ENCODE measurements at regions not wholly inside any gene's neighbourhood (a gene's known extent, or its start where the extent isn't known, plus 50 kb on each side); places are given as distances from the start of the nearest gene placed in this dataset.
"Not testable (repeated sequence)": the region's sequence is repeated elsewhere in the genome, so short reads cannot be mapped to it uniquely, and the experiment has no call there.

DNA sequence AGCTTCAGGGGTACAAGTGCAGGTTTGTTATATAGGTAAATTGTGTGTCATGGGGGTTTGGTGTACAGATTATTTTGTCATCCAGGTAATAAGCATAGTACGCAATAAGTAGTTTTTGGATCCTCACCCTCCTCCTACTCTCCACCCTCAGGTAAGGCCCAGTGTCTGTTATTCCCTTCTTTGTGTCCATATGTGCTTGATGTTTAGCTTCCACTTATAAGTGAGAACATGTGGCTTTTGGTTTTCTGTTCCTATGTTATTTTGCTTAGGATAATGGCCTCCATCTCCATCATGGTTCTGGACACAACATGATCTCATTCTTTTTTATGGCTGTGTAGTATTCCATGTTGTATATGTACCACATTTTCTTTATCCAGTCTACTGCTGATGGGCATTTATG lies 298.4 kb downstream of the LIG4 start:
- DNase-seq (ENCODE audit: low spot score), result not testable (repeated sequence)

DNA sequence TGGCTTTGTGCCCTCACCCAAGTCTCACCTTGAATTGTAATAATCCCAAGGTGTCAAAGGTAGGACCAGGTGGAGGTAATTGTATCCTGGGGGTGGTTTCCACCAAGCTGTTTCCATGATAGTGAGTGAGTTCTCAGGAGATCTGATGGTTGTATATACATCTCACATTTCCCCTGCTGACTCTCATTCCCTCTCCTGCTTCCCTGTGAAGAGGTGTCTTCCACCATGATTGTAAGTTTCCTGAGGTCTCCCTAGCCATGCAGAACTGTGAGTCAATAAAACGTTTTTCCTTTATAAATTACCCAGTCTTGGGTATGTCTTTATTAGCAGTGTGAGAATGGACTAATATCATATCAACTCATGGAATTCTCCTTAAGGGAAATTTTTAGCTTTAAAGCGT lies 302.6 kb downstream of the LIG4 start:
- no peak for DNase-seq (ENCODE audit: low spot score)

DNA sequence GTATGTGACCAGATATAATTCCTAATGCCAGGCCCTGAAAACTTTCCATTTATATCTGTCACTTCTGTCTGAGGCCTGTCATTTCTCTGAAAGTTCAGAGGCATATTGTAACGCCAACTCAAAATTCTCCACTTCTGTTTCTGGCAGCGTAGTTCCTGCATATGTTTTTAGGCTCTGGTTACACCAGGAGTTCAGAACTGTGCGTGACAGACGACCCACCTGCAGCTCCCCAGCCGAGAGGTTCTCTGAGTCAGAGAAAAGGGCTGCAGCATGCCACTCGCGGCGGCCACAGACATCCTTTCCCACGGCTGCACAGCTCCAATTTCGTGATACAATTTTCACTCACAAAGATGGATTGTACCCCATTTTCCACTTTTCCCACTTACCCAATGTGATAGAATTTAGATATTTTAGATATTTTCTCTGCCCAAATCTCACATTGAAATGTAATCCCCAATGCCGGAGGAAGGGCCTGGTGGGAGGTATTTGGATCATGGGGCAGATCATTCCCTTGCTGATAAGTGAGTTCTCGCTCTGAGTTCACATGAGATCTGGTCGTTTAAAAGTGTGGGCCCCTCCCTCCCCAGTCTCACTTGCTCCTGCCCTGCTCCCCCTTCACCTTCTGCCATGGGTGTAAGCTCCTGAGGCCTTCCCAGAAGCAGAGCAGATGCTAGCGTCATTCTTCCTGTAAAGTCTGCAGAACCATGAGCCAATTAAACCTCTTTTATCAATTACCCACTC lies 308.1 kb downstream of the LIG4 start:
- no peak for DNase-seq (ENCODE audit: low spot score)

DNA sequence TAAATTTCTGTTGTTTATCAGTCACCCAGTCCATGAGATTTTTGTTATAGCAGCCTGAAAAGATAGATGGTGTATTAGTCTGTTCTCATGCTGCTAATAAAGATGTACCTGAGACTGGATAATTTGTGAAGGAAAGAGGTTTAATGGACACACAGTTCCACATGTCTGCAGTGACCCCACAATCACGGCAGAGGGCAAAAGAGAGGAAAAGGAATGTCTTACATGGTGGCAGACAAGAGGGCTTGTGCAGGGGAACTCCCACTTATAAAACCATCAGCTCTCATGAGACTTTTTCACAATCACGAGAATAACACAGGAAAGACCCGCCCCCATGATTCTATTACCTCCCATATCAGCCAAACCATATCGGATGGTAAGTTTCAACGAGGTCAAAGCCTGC lies 309.2 kb downstream of the LIG4 start:
- no peak for DNase-seq (ENCODE audit: low spot score)

DNA sequence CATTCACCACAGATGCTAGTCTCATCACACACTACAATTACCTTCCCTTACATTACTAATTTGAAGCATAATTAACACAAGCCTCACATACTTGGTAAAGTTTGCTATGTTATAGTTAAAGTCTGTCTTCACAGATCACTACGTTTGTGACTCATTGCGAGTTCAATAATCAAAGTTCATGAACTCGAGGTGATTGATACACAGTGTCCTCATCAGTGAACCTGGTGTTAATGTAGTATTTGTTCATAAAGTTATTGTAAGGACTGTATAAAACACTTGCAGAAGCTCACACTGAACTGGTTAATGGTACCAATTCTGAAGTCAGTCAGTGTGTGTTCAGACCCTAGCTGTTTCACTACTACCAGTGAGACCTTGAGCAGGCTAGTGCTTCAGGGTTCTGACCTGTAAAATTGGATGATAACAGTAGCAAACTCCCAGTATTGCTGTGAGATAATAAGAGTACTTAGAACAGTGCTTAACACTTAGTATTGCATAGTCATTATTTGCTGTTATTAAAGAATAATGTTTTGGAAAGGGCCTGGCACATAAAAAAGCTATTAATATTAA lies 313.3 kb downstream of the LIG4 start:
- no peak for DNase-seq (ENCODE audit: low spot score)

DNA sequence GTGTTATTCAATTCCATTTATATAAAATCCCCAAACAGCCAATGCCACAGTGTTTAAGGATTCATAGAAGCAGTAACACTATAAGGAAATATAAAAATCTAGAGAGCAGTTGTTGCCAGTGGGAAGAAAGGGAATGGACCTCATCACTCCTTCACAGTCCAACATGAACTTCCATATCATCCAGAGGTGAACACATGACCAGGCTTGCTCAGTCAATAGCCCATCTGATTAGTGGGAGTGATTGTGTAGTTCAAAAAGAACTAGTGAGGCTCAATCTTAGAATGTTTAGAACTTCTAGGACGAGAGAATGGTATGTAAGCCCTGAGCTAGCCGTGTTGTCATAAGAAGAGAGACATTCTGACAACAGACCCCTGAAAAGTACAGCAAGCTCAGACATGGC lies 314.1 kb downstream of the LIG4 start:
- DNase-seq (ENCODE audit: low spot score), result no peak

DNA sequence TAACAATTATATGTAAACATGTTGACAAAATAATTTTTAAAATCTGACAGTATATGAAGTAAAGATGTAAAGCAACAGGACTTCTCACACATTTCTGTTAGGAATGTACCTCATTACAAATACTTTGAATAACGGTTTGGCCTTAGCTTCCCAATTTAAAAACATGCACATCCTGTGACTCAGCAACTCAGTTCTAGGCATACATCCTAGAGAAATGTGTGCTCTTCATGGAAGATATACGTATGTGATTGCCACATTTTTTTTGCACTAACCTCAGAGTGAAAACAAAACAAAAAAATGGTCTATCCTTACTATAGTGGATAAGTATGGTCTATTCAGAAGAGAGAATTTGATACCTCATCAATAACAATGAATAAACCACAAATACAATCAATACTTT lies 314.6 kb downstream of the LIG4 start:
- no peak for DNase-seq (ENCODE audit: low spot score)

DNA sequence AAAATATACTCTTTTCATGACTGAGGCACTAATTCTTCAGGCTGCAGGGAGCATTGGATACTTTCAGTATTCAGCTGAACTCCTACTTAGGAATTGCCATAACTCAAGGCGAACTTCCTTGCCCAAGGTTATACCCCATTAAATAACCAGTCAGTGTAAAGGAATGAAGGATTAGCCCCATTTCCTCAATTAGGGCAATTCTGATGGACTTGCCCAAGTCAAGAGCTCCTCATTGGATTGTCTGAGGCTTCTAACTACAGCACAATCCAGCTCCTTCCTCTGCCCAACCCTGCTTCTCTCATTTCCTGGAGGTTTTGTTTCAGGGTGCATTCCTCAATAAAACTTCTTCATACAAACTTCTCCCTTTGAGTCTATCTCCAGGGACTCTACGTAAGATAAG lies 329.2 kb downstream of the LIG4 start:
- DNase-seq (ENCODE audit: low spot score), result no peak

DNA sequence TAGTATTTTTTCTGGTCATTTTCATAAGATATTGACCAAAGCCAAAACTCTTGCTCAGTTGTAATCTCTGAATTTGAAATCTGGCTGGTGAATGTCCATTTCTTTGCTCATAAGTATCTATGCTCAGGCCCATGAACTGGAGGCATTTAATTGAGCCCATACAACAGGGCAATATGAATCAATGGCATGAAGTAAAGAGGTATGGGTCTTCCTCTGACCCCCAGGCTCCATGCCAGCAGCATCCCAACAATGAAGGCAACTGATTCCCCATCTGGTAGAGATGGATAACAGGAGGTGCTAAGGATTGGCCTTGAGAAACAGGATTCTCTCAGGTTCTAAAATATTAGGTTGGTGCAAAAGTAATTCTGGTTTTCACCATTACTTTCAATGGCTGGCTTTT lies 330.8 kb downstream of the LIG4 start:
- no peak for DNase-seq (ENCODE audit: low spot score)

DNA sequence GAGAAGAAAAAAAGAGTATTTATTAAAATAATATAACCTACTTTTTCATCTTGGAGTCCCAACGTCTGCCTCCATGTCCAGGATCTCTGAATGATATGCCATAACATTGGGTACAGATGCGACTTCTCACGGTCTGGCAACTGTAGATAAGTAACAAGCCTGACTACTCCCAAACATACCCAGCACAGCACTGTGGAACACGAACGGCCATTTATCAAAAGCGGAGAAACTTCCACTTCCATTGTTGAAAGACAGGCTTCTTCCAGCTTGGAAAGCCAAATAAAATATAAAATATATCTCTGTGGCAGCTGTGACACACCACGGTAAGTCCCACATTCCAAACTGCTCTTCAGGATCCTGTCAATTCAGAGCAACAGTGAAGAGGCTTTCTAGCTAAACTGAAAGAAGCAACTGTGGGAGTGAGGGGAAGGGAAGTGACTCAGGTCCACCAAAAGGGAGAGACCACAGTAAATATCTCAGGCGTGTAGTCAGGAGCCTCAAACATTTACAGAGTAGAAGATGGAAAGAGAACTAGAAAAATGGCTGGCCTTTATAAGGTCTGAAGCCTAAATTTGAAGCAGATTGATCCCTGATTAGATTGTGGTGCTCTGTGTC lies 331.7 kb downstream of the LIG4 start:
- no peak for DNase-seq (ENCODE audit: low spot score)

DNA sequence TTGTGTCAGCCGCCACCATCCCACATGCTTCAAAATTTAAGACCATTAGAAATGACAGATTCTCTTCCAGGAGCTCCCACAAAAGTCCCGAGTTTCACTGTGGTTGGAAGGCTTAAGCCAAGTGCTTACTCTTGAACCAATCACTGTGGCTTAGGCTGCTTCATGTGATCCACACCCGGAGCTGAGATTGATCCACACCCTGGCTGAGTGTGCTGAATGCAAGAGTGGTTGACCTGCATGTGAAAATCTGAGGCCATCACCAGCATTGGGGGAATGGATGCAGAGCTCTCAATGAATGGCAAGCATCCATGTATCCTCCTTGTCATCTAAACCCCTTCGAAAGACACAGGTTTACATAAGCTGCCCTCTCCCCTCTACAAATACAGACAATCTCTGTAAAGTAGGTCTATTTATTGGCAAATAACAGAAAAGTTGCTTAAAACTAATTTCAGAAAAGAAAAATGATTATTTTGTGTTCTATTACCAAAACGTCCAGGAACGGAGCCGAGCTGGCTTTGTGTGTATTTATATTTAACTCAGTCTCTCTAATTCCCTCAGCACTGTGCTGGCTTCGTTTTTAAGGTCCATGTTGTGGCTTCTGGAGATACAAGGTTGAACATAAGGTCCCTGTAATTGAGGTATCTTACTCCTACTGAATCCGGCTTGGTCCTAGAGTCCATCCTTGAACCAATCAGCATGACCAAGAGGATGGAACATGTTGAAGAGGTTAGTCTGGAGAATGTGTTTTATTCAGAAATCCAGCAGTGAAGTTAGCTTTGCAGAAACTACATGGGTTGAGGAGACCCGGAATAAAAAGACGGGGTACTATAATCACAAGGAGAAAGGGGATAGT lies 332.4 kb downstream of the LIG4 start:
- DNase-seq (ENCODE audit: low spot score), result no peak

DNA sequence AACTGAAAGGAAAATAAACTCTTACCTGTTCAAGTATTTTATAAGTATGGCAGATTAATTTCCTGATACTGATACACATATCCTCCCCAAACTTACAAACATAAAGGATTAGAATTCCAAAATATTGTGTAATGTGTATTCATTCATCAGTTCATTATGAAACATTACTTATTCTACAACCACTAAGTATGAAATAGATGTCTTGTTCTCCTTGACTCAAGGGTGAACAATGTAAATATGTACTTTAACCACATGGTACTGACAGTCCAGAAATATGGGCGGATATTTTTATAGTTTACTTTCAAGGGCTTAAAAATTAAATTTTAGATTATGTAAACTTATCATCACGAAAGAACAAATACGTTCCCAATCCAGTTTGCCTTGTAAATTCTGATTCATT lies 334.0 kb downstream of the LIG4 start:
- no peak for DNase-seq (ENCODE audit: low spot score)

DNA sequence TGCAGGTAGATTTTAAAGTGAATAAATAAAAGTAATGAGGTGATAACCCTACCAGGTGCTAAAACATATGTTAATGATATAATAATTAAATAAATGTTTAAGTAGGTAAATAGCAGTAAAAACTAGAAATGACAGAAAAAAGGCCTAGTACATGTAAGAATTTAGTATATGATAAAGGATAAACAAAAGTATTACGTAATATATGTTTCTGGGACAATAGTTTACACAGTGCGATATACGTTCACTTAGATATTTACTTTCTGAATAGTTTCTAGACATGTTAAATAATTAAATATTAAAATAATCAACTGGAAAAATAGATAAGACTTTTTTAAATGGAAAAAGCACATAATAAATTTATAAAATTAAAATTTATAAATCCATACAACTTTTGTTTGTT lies 340.9 kb downstream of the LIG4 start:
- DNase-seq (ENCODE audit: low spot score), result no peak

DNA sequence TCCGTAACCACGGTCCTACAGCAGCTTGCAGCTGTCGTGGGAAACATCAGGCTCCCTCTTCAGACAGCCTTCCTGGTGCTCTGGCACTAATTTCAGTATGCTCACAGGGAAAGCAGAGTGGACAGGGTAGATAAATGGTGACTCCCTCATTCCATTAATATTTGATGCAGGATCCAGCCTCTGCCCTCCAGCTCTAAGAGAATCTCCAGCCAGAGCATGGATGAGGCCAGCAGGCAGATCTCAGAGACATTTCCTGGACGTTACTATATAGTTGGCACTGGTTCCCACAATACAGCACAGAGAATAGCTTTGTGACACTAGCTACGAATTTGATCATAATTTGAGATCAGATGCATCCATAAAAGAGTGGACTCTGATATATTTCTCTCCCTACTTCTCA lies 341.4 kb downstream of the LIG4 start:
- DNase-seq (ENCODE audit: low spot score), result no peak

DNA sequence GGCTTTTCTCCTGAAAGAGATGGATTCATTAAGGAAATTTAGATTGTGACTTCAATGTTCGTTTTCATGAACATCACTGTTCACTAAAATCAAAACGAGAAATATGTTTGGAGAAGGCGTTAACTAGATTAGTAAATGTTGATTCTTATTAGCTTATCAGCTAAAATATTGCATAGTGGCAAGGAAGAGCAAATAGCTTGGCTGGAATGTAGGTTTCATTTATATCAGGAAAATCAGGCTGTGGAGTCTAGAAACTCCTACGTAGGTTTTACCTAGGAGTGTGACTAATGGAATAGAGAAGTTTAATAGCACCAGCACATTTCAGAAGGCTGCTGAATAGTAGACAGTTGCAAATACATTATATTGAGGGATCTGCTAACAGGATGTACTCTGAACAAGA lies 344.9 kb downstream of the LIG4 start:
- DNase-seq (ENCODE audit: low spot score), result no peak

DNA sequence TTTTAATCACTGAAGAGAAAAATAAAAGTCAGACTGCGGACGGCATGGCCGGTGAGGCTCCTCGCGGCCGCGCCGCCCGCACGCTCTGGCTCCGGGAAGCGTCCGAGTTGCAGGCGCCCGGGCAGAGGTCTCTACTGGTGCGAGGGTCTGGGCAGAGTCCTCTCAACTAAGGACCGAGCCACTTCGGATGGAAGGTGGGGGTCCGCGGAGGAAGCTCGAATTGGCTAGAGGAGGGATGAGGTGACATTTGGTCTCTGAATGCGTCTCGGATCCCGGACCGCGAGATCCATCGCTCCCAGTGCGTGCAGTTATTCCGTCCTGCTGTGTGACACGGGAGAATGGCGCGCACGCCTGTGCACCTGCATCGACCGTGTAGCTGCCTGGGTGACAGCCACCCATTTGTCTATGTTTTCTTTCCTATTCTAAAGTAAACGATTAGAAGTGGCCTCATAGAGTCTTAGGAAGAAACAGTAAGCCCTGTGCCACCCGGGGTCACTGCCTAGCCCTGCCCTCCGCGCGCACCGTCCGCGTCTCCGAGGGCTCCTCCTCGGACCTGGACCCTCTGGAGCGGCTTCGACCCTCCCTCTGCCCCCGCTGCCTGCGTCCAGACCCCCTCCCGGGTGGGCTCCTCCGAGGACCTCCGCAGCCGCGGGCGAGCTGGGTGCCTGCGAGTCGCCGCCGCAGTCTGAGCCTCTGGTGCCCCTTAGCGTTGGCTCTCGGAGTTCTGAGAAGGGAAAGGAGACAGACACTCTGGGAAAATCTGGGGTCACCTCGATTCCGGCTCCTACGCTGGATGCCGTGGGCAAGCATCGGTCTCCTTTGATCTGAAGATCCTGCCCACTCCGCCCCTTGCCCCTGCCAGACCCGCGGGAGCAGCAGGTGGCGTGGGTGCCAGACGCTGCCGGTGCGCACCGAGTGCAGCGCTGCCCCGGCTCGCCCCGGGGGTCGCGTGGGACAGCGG lies 347.4 kb downstream of the LIG4 start:
- no peak for DNase-seq (ENCODE audit: low spot score)

DNA sequence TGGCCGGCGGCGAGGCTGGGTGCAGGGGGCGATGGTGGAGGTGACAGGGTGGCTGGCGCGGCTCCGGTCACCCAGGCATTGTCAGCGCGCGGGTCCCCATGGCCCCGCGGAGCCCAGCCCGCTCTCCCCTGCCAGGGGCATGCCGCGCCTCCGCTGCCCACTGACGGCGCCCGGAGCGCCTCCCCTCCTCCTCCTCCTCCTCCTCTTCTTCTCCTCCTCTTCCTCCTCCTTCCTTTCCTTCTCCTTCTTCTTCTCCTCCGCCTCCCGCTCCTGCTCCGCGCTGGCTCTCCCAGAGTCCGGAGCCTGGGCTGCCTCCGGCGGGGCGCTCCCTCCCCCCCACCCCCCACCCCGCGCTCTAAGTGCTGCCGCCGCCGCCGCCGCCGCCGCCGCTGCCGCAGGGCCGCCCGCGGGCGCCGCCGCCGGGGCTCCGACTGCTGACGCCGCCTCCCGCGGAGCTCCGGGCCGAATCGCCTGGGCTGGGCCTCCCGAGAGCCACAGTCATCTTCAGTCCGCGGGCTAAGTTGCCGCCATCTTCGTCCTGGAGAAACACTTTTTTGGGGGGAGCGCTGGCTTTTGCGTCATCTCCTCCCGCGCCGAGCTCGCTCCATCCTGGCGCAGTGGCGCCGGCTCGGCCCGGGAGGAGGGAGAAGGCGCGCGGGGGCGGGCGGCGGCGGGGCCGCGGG lies 348.3 kb downstream of the LIG4 start:
- DNase-seq (ENCODE audit: low spot score), result no peak

DNA sequence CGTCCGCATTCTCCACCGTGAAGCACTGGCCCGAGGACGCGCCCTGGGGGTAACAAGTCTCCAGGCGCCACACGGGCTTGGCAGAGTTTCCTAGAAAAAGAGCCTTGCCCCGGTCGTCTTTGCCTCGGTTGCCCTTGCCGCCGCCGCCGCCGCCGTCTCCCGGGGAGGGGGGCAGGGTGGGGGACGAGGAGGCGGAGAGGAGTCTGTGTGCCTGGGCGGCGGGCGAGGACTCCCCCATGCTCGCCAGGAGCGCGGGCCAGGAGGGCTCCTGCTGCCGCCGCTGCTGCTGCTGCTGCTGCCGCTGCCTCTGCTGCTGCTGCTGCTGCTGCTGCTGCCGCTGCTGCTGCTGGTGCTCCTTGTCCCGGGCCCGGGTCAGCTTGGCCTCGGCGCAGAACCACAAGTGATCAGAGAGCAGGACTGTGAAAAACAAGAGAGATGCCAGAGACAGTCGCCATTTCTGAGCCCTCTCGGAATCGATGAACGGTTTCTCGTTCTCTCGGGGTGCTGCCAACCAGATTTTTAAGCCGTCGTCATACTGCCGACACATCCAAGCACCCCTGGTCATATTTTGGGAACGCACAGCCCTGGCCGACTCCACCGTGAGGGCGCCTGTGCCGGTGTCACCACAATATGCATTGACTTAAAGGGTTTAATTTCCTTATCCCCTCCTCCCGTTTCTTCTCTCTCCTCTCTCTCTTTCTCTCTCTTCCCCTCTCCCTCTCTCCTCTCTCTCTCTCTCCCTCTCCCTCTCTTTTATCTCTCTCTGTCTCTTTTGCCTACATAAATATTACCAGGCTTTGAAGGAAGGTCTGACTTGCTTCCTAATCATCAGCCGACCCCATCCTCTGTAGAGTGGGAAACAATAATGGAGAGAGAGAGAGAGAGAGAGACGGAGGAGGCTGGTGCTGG lies 349.1 kb downstream of the LIG4 start:
- DNase-seq (ENCODE audit: low spot score), result no peak

DNA sequence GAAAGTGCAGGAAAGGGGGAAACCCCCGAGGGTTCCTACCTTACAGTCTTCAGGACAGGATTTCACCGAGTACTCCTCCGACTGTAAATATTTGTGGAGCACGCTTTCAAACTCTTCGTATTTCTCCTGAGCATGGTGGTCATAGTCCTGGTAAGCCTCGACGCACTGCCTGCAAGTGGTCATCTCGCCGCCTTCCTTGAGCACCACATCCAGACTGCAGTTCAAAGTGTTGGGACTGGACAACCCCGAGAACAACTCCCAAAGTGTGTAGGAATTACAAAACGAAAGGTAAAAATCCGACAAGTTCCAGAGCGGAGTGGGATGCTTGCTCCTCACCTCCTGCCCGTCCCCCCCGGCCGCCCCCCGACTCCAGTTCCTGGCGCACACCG lies 349.7 kb downstream of the LIG4 start:
- no peak for DNase-seq (ENCODE audit: low spot score)

DNA sequence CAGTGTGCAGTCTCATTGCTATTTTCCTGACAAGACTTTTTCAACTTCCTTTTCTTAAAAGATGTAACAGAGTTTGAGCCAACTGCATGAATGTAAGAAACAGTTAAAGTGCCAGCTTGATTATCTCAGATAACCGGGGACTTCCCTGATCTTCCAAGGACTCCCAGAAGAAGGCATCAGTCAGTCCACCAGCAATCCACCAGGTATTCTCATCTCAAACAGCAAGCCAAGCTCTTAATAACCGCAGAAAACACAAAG lies 350.1 kb downstream of the LIG4 start:
- no peak for DNase-seq (ENCODE audit: low spot score)
